AG08396 (cell line): ENCODE measurements at regions not wholly inside any gene's neighbourhood (a gene's known extent, or its start where the extent isn't known, plus 50 kb on each side); places are given as distances from the start of the nearest gene placed in this dataset.
"Not testable (repeated sequence)": the region's sequence is repeated elsewhere in the genome, so short reads cannot be mapped to it uniquely, and the experiment has no call there.

Source experiments
- DNase-seq: peaks from one replicate; pipeline ENCODE4 v3.0.0; 2012; ENCODE audit warnings: low spot score, mixed read lengths

DNA sequence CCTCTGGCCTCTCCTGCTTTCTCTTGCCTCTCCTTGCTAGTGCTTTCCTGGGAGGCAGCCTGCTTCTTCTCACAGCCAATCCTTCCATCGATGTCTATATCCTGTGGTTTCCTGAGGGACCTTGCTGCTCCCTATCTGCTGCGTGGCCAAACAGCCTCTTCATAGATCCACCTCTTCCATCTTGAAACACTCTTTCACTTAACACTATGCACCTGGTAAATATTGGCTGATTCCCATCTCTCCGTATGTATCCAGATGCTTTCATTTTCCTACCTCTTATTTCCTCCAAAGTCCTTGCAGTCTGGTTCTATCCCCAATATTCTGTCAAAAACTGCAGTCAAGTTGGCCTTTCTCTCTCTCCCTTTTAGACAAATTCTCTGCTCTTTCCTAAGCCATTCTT is 205.2 kb upstream of the CFAP20DC start:
- DNase-seq, result no peak

DNA sequence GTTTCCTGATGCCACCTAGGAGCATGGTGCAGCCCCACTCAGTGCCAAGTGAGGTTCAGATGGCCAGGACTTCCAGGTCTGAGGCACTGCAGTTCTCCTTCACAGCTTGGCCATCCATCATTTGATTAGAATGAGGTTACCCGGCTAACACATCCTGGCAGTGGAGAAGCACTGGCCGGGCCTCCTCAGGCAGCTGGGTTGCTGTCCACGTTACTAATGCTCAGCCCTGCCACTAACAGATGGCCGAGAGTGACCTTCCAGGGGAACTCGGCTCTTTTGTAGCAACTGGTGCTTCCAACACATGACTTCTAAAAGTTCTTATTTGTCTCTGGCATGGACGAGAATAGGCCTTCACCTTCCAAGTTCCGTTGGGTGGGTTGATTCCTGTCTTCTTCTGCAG is 204.6 kb upstream of the CFAP20DC start:
- DNase-seq, result no peak

DNA sequence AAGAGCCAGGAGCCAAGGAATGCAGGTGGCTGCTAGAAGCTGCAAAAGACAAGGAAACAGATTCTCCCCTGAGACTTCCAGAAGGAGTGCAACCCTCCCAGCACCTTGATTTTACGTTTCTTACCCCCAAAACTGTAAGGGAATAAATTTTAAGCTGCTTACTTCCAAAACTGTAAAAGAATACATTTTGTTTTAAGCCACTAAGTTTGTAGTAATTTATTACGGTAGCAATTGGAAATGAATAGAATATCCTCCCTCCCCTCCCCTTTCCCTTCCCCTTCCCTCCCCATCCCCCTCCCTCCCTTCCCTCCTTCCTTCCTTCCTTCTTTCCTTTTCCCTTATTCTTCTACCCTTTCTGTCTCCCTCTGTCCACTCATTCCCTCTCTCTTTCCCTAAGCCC is 203.7 kb upstream of the CFAP20DC start:
- DNase-seq, result no peak

DNA sequence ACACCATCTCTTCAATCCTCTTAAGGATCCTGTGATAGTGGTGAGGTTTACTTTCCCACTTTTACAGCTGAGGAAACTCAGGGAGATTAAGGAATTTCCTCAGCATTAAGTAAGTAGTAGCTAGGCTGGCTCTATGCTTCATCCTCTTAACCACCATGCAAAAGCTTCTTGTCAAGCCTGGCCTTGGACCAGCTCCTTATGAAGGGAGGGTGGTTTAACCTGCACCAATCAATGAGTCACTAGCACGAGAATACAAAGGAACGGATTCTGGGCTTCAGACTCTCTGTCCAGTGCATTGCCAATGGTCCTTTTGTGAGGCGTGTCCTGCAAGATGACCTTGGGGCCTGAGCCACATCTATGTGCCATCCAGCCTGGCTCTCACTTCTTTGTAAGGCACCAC is 202.0 kb upstream of the CFAP20DC start:
- no peak for DNase-seq

DNA sequence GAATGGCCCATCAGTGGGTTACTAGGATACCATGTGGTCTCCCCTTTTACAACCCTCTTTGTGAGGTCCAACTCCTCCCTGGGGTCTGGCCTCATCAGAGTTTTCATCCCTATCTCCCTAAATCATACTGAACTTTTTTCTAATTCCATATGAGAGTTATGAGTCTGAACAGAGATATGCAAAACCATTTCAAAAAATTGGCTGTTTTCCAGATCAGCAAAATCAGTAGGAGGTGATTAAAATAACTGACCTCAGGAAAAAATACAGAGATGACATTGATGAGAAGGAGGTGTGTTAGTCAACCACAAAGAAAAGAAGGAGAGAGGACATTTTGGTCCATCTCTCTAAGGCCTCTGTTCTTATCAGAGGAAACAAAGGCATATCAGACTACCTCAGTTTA is 200.8 kb upstream of the CFAP20DC start:
- DNase-seq, result no peak

DNA sequence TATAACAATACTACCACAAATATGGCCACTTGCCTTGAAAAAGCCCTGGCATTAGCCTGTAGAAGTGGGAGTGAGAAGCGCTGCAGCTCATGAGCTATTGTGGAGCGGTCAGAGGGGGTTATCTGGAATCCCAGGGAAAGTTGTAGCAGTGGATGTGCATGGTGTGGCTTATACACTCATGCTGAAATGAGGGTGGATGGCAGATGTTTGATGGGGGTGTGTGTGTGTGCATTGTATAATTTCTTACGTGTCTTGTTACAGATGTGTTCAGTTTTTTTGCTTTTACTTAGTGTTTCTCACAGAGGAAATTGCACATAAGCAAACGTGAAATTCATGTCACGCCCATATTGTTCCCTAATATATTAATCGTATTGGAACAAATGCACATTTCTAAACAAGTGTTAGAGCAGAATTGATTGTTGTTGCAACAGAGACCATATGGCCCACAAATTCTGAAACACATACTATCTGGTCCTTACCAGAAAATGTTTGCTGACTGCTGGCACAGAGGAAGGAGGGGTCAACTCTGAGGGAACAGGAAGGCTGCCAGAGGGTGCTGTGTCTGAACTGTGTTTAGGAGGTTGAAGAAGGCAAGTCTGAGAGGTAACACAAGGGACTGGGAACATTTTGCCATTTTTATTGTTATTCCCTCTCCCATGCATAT is 200.0 kb upstream of the CFAP20DC start:
- DNase-seq, result no peak

DNA sequence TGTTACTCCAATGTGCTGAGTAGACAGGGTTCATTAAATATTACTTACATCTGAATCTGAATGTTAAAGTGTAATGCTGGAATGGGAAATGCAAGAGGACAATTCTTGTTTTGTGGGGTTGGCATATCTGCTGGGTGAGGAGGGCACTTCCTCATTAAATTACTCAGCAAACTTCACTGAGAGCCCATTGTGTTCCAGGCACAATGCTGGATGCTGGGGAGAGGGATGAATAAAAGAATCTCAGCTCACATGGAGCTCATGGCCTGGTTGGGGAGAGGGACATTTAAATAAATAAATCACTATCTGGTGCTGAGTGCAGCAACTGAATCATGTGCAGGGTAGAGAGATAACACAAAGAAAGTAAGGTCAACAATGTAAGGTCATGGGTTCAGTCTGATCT is 199.2 kb upstream of the CFAP20DC start:
- DNase-seq, result no peak

DNA sequence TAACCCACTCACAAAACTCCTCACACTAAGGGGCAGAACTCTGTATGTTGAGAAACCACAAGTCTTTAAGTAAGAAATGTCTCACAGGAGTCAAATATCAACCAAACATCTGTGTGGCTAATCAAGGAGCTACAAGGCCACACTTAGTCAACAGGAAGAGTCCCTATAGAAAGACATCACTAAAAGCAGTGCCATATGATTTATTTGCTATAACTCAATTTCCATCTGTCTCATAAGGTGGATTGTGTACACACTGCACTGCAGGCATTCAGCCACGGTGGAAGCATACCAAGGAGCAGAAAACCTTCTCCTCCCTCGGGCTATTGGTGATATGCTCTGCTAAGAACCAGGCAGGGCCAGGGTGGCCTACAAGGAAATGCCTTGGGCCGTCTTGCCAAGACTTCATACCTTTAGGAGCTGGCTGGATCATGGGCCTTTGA is 197.6 kb upstream of the CFAP20DC start:
- DNase-seq, result no peak

DNA sequence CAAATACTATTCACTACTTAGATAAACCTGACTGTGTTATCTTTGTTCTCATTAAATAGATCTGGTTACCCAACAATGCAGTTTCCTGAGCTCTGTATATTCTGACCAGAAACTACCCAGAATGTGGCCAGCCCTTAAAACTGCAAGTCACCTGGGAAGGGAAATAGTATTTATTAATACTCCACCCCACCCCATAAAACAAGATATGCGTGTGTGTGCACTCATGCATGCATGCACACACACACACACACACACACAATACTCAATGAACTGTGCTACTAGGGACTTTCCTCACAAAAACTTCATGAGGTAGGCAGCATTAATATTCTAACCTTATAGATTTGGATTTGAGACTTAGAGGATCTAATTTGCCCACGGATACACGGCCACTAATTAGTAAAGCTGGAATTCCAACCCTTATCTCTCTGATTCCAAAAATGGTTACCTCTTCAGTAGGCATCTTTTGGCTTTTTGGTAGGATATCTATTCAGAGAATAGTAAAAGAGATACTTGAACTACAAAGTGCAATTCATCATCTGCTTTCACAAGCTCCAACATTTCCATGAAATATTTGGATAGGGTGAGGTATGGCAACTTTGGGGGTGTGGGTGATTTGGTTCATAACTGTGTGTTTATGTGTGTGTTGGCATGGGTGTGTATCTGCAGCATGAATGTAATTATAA is 197.0 kb upstream of the CFAP20DC start:
- no peak for DNase-seq

DNA sequence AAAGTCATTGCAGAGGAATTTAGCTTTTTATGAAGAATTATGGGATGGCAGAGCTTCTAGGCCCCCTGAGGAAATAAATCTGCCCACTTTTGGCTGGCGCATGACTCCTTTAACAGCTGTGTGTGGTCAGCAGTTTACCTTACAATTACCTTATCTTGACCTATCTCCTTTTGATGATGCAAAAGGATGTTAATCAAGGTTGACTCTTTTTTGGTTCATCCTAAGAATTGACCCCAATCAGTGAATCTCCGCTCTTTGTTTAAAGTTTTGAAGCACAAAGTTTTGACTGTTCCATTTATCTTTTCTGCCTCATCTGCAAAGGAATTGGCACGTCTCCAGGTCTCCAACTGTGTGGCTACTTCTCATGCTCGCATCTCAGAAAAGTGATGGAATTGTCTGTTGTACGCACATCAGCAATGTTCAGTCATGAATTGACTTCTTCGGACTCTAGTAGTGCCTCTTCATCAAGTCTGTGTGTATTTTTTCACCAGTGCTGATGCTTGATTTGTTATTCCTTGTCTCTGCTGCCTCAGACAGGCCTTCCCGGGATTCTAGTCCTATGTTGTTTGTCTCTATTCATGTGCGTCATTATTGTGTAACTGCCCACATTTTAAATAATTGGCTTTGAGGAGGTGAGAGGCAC is 196.2 kb upstream of the CFAP20DC start:
- DNase-seq, result no peak

DNA sequence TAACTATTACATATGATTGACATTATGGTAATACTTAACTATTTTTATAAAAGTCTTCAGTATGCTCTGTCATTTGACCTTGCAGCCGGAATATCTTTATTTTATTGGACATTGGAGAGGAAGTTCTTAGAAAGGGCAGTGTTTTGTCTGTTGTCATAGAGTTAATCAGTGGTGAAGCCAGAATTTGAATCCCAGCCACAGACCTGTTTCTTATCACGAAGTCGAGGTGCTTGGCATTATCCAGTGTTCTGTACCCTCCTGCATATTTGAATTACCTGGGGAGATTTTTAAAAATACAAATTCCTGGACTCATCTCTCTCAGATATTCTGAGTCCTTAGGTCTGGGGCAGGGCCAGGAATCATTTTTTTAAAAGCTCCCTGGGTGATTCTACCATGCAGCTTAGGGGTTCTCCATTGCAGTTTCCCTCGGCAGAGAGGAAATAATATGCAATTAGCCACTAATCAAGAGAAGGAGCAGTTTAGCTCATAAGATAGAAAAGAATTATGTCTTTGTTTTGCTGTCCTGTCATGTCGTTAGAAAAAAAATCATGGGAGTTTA is 195.6 kb upstream of the CFAP20DC start:
- DNase-seq, result no peak

DNA sequence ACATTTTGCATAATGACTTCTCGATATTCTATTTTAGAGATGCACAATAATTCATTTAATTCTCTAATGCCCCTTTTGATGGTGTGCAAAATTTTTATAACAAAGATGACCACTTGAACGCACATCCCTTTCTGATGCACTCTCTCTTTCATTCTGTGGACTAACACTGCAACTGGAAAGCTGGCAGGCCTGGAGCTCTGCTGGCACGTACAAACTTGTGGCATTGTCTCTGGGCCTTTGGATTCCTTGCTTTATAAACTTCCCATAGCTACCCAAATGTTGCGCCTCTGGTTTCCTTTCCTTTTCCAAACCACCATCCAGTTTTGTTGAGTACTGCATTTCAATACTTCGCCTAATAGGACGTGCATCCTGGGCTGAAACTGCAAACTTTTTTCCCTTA is 194.5 kb upstream of the CFAP20DC start:
- no peak for DNase-seq

DNA sequence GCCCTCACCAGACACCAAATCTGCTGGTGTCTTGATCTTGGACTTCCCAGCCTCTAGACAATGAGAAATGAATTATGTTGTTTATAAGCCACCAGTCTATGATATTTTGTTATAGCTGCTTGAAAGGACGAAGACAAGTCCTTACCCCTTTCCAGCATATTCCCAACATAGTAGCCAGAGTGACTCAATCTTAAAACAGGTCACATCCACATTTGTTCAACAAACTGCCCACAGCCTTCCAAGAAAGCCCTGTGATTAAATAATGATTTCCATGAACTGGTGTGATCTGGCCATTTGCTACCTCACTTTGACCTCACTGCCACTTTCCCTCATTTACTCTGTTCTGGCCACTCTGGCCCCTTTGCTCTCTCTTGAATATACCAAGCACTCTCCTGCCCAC is 193.7 kb upstream of the CFAP20DC start:
- no peak for DNase-seq

DNA sequence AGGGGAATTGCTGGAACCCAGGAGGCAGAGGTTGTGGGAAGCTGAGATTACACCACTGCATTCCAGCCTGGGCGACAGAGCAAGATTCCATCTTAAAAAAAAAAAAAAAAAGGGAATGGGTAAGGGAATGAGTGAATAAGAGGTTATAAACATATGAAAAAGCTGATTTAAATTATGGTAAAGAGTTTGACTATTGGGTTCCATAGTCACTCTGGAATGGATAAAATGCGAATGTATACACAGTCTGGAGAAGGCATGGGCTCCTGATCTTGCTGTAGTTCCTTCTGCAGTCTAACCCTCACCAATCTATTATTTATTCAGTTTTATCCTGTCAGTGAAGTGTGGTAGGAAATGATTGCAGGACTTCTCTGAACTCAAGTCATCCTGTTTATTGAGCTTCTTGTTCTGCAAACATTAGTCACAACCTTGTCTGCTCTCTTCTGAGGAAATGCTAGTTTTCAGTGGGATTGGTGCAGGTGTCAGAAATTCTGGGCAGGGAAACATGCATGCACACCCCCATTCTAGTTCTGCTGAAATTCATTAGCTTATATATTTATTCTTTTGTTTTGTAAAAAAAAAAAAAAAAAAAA is 190.9 kb upstream of the CFAP20DC start:
- no peak for DNase-seq

DNA sequence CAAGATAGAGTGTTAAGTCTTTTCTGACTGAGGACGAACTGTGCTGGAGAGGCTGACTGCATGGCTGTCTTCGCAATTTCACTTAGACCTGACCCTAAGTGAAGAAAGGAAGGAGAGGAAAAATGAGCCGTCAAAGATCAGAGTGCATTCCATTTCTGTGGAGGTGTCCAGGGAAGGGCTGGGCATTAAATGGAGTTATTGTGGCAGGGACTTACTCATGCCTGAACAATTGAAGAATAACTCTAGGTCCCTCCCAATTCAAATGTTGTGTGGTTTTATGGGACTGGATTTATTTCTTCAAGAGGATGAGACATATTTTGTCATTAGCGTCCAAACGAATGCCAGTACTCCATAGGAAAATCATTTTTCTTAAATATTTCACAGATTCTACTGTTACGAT is 187.3 kb upstream of the CFAP20DC start:
- DNase-seq, result no peak

DNA sequence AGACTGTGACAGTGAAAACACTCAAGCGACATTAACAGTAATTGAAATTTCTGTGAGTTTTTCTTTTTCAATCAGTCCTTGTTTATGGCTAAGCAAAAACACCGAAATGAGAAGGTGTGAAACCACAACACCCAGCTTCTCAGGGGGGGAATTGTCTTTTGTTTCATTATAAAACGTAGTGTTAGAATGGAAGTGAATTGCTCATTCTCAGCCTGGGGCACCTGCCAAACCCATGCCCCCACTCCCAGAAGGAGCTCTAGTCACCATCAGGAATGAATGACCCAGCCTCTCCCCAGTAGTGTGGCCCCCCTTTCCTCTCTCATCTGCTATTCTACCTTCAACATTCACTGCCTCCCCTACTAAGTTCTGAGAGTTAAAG is 185.8 kb upstream of the CFAP20DC start:
- no peak for DNase-seq

DNA sequence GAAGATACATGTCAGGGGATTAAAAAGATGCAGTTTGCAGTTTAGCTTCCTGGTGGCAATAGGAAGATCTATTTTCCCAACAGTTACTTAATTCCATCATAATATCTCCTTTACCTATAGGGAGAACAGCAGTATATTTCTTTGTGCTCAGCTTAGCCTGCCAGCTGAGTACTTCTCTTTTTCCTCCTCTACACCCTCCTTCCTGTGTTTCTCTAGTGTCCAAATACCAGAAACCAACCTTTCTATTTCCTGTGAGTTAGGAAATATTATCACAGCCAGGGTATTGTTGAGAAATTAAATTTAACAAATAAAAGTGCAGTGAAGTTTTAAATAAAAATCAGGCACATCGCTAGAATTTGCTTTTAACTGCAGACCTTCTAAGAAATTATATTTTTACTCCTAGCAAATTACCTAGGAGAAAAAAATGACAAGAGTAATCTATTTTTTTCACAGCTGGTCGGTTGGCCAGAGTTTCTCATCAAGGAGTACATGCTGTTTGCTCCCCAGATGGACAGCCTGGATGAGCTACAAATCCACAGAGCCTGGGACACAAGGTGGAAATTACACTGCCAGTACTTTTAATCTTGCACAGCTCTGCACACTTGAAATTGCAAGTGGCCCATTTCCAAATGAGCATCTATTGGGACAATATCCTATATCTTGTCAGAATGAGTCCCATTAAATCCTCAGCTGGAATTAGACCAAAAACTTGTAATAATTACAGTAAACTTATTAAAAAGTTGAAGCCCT is 185.2 kb upstream of the CFAP20DC start:
- DNase-seq, result no peak

DNA sequence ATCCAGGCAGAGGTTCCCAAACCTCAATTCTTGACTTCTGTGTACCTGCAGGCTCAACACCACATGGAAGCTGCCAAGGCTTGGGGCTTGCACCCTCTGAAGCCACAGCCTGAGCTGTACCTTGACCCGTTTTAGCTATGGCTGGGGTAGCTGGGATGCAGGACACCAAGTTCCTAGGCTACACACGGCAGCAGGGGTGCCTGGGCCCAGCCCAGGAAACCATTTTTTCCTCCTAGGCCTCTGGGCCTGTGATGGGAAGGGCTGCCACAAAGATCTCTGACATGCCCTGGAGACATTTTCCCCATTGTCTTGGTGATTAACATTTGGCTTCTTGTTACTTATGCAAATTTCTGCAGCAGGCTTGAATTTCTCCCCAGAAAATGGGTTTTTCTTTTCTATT is 180.6 kb upstream of the CFAP20DC start:
- DNase-seq, result not testable (repeated sequence)

DNA sequence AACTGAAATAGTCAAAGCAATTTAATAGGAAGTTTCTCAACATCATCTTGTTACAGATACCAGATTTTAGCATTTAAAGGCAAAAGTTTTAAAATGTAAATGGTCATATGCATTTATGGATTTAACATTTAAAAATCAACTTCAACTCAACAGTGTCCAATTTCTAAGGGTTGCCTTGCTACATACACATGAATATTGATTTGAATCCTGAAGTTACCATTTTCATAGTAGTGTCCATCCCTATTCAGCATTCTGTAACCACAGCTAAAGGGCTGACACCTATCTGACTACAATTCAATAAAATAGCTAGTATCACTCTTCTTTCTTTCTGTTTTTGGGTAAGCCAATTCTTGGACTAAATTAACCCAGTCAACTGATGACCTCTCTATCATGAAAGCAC is 164.0 kb upstream of the CFAP20DC start:
- no peak for DNase-seq

DNA sequence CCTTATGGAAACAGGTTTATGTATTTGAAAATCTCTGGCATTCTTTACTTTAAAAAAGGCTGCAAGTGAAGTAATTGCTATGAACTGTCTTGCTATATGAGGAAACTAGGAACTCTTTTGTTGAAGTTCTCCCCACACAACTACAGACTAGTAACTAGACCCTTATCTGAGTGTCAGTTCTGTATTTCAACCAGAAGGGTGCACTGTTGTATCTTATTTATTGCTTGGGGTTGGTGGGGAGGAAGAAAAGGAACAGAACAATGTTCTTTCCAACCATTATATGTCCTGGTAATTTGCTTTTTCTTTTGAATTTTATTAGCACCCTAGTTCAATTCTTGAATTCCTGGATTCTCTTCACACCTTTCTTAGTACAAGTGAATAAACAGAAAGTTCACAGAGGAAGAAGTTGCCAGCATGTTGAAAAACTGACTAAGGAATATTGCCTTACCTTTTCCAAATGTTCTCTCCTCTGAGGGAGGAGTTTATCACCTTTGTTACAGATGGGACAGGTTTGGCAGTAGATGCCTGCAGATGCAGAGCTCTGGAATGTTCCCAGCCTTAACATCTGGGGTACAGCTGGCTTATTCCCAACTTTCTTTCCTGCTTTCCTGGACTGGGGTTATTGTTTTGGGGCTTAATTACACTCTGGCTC is 162.4 kb upstream of the CFAP20DC start:
- peak; percentile 57 for DNase-seq

DNA sequence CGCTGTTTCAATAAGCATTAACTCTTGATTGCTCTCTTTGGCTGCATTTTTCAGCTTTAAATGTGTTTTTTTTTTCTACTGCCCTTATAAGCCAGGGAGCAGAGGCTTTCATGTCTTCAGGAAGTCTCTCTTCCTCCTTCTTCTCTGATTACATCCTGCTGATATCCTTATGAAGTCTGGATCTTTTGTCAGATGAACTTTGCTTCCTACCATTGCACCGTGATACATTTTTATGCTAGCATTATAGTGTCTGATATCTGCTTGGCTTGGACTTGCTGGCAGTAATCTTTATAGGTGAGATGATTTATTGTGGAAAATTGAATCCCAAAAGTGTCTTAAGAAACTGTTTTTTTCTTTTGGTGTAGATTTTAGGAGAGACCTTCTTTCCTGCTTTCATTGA is 160.4 kb upstream of the CFAP20DC start:
- no peak for DNase-seq

DNA sequence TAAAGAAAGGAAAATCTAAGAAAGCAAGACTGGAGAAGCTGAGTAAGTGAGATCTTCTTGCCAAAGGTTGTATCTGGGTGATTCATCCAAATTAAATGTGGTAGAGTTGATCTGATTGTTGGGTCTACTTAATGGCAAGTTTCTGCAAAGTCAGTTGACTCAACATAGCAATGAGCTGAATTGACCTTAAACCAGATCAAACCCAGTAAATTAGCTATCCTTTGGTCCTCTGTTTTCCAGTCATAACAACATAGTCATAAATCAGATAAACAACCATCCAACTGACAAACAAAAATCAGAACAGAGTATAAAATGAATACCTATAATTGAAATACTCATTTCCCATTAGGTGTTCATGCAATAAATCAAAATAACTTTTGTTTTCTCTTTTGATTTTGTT is 142.6 kb upstream of the CFAP20DC start:
- peak; percentile 37 for DNase-seq
